ENCODE measurements at regions not wholly inside any gene's neighbourhood (a gene's known extent, or its start where the extent isn't known, plus 50 kb on each side); places are given as distances from the start of the nearest gene placed in this dataset.
"Not testable (repeated sequence)": the region's sequence is repeated elsewhere in the genome, so short reads cannot be mapped to it uniquely, and the experiment has no call there.

- DNase-seq (ENCODE audit: low read depth in 2 of 2): no peak
Observed at GRCh38 chr1:105122041-105122440, 1372.3 kb downstream of the AMY1C start.

GRCh38 chr1:105137543-105138457 lies 1388.1 kb downstream of the AMY1C start:
- no peak for DNase-seq (ENCODE audit: low read depth in 2 of 2)

GRCh38 chr1:105138458-105138893 lies 1388.8 kb downstream of the AMY1C start:
- no peak for DNase-seq (ENCODE audit: low read depth in 2 of 2)

GRCh38 chr1:105172788-105173187 lies 1423.1 kb downstream of the AMY1C start:
- DNase-seq (ENCODE audit: low read depth in 2 of 2): no peak

- DNase-seq (ENCODE audit: low read depth in 2 of 2): no peak
Observed at GRCh38 chr1:105180789-105181188, 1431.1 kb downstream of the AMY1C start.

- no peak for DNase-seq (ENCODE audit: low read depth in 2 of 2)
Observed at GRCh38 chr1:105204836-105205371, 1455.2 kb downstream of the AMY1C start.

- DNase-seq (ENCODE audit: low read depth in 2 of 2): no peak
Observed at GRCh38 chr1:105208581-105208980, 1458.9 kb downstream of the AMY1C start.

- no peak for DNase-seq (ENCODE audit: low read depth in 2 of 2)
Observed at GRCh38 chr1:105210747-105211146, 1461.0 kb downstream of the AMY1C start.

GRCh38 chr1:105231378-105231777 lies 1481.7 kb downstream of the AMY1C start:
- no peak for DNase-seq (ENCODE audit: low read depth in 2 of 2)

GRCh38 chr1:105243411-105243810 lies 1493.7 kb downstream of the AMY1C start:
- no peak for DNase-seq (ENCODE audit: low read depth in 2 of 2)

GRCh38 chr1:105243969-105244368 lies 1494.3 kb downstream of the AMY1C start:
- no peak for DNase-seq (ENCODE audit: low read depth in 2 of 2)

- no peak for DNase-seq (ENCODE audit: low read depth in 2 of 2)
Observed at GRCh38 chr1:105254906-105255305, 1505.2 kb downstream of the AMY1C start.

GRCh38 chr1:105260001-105260400 lies 1510.3 kb downstream of the AMY1C start:
- DNase-seq (ENCODE audit: low read depth in 2 of 2): no peak

GRCh38 chr1:105270966-105271365 lies 1521.3 kb downstream of the AMY1C start:
- DNase-seq (ENCODE audit: low read depth in 2 of 2): no peak

GRCh38 chr1:105272376-105272775 lies 1522.7 kb downstream of the AMY1C start:
- not testable (repeated sequence) for DNase-seq (ENCODE audit: low read depth in 2 of 2)

- DNase-seq (ENCODE audit: low read depth in 2 of 2): no peak
Observed at GRCh38 chr1:105294838-105295237, 1545.1 kb downstream of the AMY1C start.

GRCh38 chr1:105310063-105310462 lies 1560.4 kb downstream of the AMY1C start:
- DNase-seq (ENCODE audit: low read depth in 2 of 2): no peak

- no peak for DNase-seq (ENCODE audit: low read depth in 2 of 2)
Observed at GRCh38 chr1:105317976-105318375, 1568.3 kb downstream of the AMY1C start.

GRCh38 chr1:105326886-105327285 lies 1577.2 kb downstream of the AMY1C start:
- no peak for DNase-seq (ENCODE audit: low read depth in 2 of 2)

GRCh38 chr1:105337420-105337819 lies 1587.7 kb downstream of the AMY1C start:
- DNase-seq (ENCODE audit: low read depth in 2 of 2): no peak

GRCh38 chr1:105343317-105343716 lies 1593.6 kb downstream of the AMY1C start:
- DNase-seq (ENCODE audit: low read depth in 2 of 2): no peak

GRCh38 chr1:105359457-105359856 lies 1609.8 kb downstream of the AMY1C start:
- DNase-seq (ENCODE audit: low read depth in 2 of 2): no peak

- no peak for DNase-seq (ENCODE audit: low read depth in 2 of 2)
Observed at GRCh38 chr1:105362438-105362837, 1612.7 kb downstream of the AMY1C start.
